Erythroblast (primary cell): ENCODE measurements at regions not wholly inside any gene's neighbourhood (a gene's known extent, or its start where the extent isn't known, plus 50 kb on each side); places are given as distances from the start of the nearest gene placed in this dataset.
"Not testable (repeated sequence)": the region's sequence is repeated elsewhere in the genome, so short reads cannot be mapped to it uniquely, and the experiment has no call there.

Source experiments
- DNase-seq, 2 experiments: peaks; one replicate each; lab custom pipeline; 2025; lab: John Stamatoyannopoulos, UW
- GATA1 ChIP-seq: IDR thresholded peaks from 2 replicates; pipeline ENCODE4 v1.6.1; 2011; ENCODE audit warnings: low read depth, mild to moderate bottlenecking, control low read depth, low read length, moderate library complexity
- POLR2A ChIP-seq: IDR thresholded peaks from 2 replicates; pipeline ENCODE4 v1.6.1; 2011; ENCODE audit warnings: mild to moderate bottlenecking, low read length

DNA sequence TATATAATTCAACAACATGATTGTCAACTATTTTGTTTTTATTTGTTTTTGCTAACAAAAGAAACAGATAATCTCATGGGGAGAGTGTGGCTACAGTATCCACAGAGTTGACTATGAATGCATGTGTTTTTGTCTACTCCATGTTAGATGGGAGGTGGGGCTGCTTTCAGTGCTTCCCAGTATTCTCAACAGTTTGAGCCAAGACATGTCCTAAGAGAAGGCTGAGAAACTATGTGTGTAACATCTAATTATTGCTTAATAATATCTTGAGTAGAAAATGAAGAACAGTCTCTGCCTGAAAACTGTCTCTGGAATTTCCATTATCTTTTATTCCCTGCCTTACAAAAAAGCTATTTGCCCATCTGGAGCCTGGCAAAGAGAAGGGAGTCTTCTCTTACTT is 178.8 kb upstream of the MMADHC start:
- TF ChIP-seq POLR2A (no peak), GATA1 (no peak)
- no peak for DNase-seq

DNA sequence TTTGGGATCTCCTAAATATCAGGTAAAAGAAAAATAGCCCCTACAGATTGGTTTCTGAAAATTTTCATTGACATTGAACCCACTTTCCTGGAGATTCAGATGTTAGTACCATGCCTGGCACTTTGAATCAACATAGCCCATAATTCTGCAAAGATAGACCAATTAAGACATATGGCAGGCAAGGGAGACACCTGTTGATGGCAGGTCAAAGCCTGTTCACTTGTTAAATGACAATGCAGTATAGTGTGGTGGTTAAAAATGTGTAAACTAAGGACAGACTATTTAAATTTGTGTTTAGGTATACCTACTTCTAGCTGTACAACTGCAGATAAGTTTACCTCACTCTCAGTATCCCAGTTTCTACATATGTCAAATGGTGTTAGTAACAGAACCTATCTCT is 178.1 kb upstream of the MMADHC start:
- no peak for TF ChIP-seq GATA1
- no peak for TF ChIP-seq POLR2A
- DNase-seq, result peak in 1 of 2 experiments; percentile 1

DNA sequence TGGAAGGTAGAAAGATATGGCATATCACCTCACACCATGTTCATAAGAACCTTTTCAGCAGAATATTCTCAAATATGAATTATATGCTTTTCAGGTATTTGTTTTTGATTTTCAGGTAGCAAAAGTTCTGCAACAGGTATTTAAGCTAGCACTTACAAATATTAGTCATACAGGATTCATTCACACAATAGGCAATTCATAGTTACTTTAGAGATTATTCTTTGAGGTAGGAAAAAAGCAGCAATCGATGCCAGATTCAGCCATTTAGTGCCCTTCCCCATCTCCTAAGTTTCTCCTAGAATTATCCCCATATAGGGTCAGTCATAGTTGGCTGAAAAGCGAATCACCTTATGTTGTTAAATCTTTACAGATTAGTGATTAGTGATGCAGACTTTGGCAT is 177.4 kb upstream of the MMADHC start:
- DNase-seq, result no peak
- TF ChIP-seq POLR2A (no peak), GATA1 (no peak)

DNA sequence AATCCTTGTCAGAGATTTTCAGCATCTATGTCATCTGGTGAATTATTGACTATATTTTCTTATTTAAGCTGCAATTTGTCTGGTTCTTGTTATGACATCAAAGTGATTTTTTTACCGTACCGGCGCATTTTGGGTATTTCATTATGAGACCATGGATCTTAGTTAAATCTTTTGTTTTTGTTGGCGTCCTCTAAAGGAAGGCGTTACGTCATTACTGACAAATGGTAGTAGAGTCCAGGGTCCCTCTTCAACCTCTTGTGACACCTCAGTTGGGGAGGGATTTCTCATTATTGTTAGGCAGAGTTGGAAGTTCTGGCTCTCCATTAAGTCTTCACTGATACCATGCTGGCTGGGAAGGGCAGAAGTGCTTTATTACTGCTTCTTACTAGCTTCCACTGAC is 175.8 kb upstream of the MMADHC start:
- TF ChIP-seq POLR2A (no peak), GATA1 (no peak)

DNA sequence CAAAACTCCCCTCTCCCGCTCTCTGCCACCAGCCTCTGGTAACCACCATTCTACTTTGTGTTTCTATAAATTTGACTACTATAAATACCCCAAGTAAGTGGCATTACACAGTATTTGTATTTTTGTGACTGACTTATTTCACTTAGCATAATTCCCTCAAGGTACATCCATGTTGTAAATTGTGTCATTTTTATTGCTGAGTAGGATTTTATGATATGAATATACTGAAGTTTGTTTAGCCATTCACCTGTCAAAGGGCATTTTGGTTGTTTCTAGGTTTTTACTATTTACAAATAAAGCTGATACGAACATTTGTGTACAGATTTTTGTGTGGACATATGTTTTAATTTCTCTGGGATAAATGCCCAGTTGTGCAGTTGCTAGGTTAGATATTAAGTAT is 174.0 kb upstream of the MMADHC start:
- no peak for DNase-seq
- TF ChIP-seq GATA1, result no peak
- TF ChIP-seq POLR2A, result no peak

More for the DNA sequence above, 175.8 kb upstream of the MMADHC start:
- no peak for DNase-seq

DNA sequence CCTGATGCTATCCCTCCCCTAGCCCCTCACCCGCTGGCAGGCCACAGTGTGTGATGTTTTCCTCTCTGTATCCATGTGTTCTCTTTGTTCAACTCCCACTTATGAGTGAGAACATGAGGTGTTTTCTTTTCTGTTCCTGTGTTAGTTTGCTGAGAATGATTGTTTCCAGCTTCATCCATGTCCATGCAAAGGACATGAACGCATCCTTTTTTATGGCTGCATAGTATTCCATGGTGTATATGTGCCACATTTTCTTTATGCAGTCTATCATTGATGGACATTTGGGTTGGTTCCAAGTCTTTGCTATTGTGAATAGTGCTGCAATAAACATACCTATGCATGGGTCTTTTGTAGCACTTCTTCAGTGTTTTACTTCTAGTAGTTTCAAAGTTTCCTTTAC is 171.8 kb upstream of the MMADHC start:
- DNase-seq, result not testable (repeated sequence)

DNA sequence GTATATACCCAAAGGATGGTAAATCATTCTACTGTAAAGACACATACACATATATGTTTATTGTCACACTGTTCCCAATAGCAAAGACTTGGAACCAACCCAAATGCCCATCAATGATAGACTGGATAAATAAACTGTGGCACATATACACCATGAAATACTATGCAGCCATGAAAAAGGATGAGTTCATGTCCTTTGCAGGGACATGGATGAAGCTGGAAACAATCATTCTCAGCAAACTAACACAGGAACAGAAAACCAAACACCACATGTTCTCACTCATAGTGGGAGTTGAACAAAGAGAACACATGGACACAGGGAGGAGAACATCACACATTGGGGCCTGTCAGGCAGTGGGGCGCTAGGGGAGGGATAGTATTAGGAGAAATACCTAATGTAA is 167.1 kb upstream of the MMADHC start:
- DNase-seq, result not testable (repeated sequence)

DNA sequence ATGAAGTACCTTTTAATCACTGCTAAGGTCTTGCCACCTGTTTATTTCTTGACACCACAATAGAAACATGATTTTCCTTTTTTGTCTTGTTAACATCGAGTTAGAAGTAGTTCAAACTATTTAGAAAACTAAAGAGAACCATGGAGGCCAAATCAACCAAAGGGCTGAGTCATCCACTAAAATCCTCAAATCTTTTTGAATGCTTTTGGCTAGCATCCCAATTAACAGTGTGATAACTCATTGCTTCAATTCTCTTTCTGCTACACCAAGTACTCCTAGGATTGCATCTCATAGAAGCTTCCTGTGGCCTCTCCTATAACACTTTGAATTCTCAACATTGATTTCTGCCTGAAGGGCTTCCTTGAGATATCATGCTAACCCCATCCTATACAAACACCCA is 159.9 kb upstream of the MMADHC start:
- no peak for DNase-seq
- TF ChIP-seq POLR2A (no peak), GATA1 (no peak)

DNA sequence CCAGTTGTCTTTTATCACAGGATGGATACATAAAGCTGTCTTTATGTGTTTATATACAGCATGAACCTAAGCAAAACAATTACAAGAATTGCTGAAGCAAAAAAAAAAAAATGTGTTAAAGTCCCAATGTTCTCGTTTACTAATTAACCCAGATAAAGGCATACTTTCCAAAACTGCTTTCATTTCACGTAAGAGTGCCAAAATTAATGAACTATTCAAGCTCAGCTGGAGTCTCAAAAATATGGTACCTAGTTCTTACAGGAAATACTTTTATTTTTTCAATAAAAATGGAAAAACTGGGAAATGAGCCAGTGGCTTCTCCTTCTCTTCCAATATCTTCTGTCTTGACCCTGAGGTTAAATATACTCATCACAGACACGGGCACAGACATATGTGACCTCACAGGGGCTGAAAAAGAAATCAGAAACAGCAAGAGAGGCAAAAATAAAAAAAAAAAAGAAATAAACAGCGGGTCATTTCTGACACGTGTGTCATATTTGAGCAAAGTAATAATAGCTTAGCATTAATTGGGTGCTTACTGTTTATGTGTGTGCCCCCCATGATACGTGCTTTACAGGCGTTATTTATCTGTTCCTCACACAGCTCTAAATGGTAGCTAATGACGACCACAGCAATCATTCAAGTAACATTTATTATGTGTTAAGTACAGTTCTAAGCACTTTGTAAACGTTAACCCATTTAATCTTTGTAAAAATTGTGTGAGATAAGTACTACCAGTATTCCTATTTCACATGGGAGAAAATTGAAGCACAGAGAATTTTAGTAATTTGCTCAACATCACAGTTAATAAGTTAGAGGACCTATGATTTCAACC is 158.0 kb upstream of the MMADHC start:
- TF ChIP-seq GATA1 (no peak), POLR2A (no peak)
- DNase-seq, result no peak

DNA sequence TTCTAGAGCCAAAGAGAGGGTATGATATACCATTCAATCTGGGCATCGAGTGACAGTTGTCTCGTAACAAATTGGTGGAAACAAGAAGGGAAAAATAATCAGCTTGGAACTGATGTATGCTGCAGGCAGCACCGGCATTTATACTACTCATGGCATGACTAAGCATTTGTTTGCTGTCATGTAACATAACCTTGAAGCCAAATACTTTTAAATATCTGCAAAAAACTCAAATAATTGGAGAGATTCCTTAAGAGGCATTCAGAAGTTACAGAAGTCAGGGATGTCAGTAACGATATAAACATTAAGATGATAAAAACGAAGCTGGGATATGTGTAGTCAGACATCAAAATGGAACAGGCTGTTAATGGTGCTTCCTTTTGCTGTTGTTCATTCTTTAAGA is 157.3 kb upstream of the MMADHC start:
- TF ChIP-seq POLR2A (no peak), GATA1 (no peak)
- peak in 1 of 2 experiments; percentile 12 for DNase-seq

DNA sequence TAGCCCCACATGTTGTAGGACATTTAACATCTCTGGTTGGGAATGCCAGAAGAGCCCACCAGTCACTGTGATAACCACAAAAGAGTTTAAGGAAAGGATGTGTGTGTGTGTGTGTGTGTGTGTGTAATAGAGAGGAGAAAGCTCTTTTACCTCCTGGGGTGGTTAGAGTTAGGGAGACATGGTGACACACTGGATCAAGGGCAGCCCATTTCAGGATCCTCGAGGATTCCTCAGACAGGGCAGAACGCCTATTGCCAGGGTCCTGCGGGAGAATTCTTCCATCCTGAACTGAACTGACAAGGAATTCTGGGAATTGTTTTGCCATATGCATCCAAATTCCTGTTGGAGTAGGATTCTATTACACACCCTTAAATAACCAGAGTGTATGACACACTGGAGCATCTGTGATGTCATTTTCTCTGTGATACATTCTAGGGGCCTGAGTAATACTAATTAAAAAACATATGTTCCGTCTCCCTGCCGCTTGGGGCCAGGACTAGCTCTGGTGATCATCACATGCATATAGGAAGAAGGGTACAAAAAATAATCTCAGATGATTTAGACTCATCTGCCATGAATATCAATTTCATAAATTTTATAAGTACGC is 156.4 kb upstream of the MMADHC start:
- TF ChIP-seq POLR2A (no peak), GATA1 (no peak)

DNA sequence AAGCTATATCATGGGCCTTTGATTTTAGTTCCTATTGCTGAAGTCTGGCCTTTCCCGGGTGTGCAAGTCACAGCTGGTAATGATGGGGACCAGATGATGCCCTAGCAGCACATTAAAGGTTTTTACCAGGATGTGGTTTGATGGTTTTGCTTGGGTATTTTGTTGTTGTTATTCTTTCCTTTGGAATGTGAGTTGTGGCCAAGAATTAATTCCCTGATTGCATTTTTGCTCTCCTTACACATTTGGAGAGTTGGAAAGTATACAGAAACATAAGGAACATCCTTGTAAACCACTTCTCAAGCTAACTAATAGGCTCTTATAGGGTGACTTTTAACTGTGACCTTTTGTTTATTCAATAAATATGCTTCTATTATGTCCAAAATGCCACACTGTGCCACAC is 154.1 kb upstream of the MMADHC start:
- DNase-seq, result no peak
- TF ChIP-seq GATA1 (no peak), POLR2A (no peak)

More for the DNA sequence above, 156.4 kb upstream of the MMADHC start:
- no peak for DNase-seq

DNA sequence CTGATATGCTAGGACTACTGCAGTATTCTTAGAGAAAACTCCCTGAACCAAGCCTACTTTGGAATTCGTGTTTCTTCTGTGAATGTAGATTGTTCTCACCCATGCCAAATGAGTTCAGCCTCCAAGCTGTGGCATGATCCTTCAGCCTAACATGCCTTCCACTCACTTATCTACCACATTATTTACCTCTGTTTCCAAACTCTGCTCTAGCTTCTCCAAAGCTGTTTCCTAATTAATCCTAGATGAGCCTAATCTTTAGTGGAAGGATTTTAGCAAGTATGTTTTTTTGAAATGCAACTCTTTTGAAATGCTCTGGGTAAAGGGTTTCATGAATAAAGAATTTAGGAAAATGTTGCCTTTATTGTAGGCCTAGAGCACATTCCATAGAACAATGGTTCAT is 152.9 kb upstream of the MMADHC start:
- no peak for DNase-seq
- TF ChIP-seq GATA1, result no peak
- TF ChIP-seq POLR2A, result no peak

DNA sequence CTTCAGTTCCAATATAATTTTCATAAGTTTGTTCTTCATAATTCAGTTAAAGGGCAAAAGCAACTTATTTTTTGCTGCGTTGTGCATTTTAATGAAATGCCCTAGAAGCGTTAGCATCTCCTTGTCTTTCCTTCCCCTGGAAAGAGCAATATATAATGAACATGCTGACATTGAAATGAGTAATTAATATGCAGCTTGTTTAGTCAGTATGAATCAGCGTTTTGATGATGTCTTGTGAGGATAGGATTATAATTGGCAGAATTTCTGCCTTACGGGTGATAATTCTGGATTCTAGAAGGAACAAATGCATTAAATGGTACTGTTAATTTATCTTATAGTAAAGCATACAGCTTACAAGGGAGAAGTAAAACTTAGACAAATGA is 152.3 kb upstream of the MMADHC start:
- no peak for TF ChIP-seq GATA1
- TF ChIP-seq POLR2A, result no peak
- no peak for DNase-seq

DNA sequence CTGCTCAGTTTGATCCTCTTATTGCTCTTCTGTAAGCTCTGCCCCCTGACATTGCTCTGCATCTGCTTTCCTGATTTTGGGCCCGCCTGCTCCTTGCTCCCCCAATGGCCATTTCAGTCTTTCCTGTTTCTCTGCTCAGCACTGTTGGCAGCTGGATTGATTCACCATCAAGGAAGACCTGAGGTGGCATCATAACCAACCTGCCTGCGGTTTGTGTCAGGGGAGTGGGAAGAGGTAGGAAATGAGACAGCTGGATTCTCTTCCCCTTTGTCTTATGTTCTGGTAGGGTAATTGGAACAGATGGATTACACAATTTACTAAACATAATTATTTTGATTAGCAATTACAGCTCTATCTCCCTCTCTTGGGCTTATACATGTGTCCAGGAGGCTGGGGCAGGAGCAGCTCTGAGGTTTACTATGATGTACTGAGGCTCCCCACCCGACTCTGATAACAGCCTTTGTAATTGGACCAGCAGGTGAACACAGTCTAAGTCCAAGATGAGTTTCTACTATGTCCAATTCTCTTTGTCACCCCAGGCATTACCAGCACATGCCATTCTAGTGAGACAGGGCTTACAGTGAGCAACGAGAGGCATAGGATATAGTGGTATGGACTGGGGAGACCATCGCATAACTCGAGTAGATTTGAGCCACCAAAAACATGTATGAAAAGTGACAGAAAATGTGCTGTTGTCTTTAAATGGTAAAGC is 151.8 kb upstream of the MMADHC start:
- TF ChIP-seq POLR2A, result no peak
- no peak for TF ChIP-seq GATA1
- no peak for DNase-seq
